SJSA1 (cell line): ENCODE measurements at regions not wholly inside any gene's neighbourhood (a gene's known extent, or its start where the extent isn't known, plus 50 kb on each side); places are given as distances from the start of the nearest gene placed in this dataset.

ENCODE experiments used
- DNase-seq, 2 experiments: peaks; one replicate each; pipeline ENCODE4 v3.0.0-alpha.2; 2015 to 2020; ENCODE audit warnings: low spot score in 2 of 2, low read depth in 1 of 2
- H3K27ac ChIP-seq: fragments of 250-450 bp; sonication (Bioruptor Pico); 2 replicates; pipeline ENCODE4 v1.5.1; 2020; ENCODE audit warnings: mild to moderate bottlenecking, moderate library complexity
- H3K27me3 ChIP-seq: fragments of 250-450 bp; sonication (Bioruptor Pico); replicated peaks from 2 replicates; pipeline ENCODE4 v1.5.1; 2020; ENCODE audit warnings: mild to moderate bottlenecking, moderate library complexity
- H3K36me3 ChIP-seq: fragments of 250-450 bp; sonication (Bioruptor Pico); 2 replicates; pipeline ENCODE4 v1.5.1; 2020; ENCODE audit warnings: mild to moderate bottlenecking
- H3K4me1 ChIP-seq: fragments of 250-450 bp; sonication (Bioruptor Pico); replicated peaks from 2 replicates; pipeline ENCODE4 v1.6.1; 2021; ENCODE audit warnings: mild to moderate bottlenecking
- H3K4me3 ChIP-seq: fragments of 250-450 bp; sonication (Bioruptor Pico); 2 replicates; pipeline ENCODE4 v1.5.1; 2020; ENCODE audit warnings: mild to moderate bottlenecking
- H3K9me3 ChIP-seq: fragments of 250-450 bp; sonication (Bioruptor Pico); replicated peaks from 2 replicates; pipeline ENCODE4 v1.5.1; 2020; ENCODE audit warnings: mild to moderate bottlenecking

- no peaks in the 10 kb centered on the region for H3K9me3 ChIP-seq
- H3K27ac ChIP-seq = no peak overlapping the region
- H3K36me3 ChIP-seq = no peaks in the 10 kb centered on the region
- H3K4me1 ChIP-seq = no peaks in the 10 kb centered on the region
- DNase-seq = no peak
- H3K4me3 ChIP-seq = no peak overlapping the region
- no peaks in the 10 kb centered on the region for H3K27me3 ChIP-seq
These were observed 50.6 kb upstream of the ZNF385D start for GRCh38 chr3:21801631-21802030.

GRCh38 chr3:21803604-21804003 lies 52.6 kb upstream of the ZNF385D start:
- no peaks in the 10 kb centered on the region for H3K27me3 ChIP-seq
- no peak for DNase-seq
- H3K27ac ChIP-seq = no peak overlapping the region
- H3K9me3 ChIP-seq = no peaks in the 10 kb centered on the region
- no peaks in the 10 kb centered on the region for H3K36me3 ChIP-seq
- H3K4me1 ChIP-seq = no peaks in the 10 kb centered on the region
- no peak overlapping the region for H3K4me3 ChIP-seq

GRCh38 chr3:21804330-21804729 lies 53.3 kb upstream of the ZNF385D start:
- Histone ChIP-seq H3K27ac (no peak overlapping the region), H3K36me3 (no peaks in the 10 kb centered on the region), H3K4me1 (no peaks in the 10 kb centered on the region), H3K9me3 (no peaks in the 10 kb centered on the region), H3K4me3 (no peak overlapping the region), H3K27me3 (no peaks in the 10 kb centered on the region)
- DNase-seq = no peak

- no peaks in the 10 kb centered on the region for H3K4me1 ChIP-seq
- no peaks in the 10 kb centered on the region for H3K9me3 ChIP-seq
These were observed 55.7 kb upstream of the ZNF385D start for GRCh38 chr3:21806733-21807132.

GRCh38 chr3:21825684-21826083 lies 74.7 kb upstream of the ZNF385D start:
- Histone ChIP-seq H3K27ac (no peak overlapping the region), H3K4me1 (no peaks in the 10 kb centered on the region), H3K4me3 (no peak overlapping the region), H3K27me3 (no peaks in the 10 kb centered on the region), H3K9me3 (no peaks in the 10 kb centered on the region), H3K36me3 (no peaks in the 10 kb centered on the region)
- no peak for DNase-seq

More at GRCh38 chr3:21806733-21807132, 55.7 kb upstream of the ZNF385D start:
- DNase-seq = no peak
- no peak overlapping the region for H3K4me3 ChIP-seq
- H3K36me3 ChIP-seq = no peaks in the 10 kb centered on the region
- H3K27ac ChIP-seq = no peak overlapping the region
- no peaks in the 10 kb centered on the region for H3K27me3 ChIP-seq

- H3K4me3 ChIP-seq = no peak overlapping the region
- no peak for DNase-seq
- H3K36me3 ChIP-seq = no peaks in the 10 kb centered on the region
- H3K9me3 ChIP-seq = no peaks in the 10 kb centered on the region
- H3K4me1 ChIP-seq = no peaks in the 10 kb centered on the region
- no peaks in the 10 kb centered on the region for H3K27me3 ChIP-seq
- no peak overlapping the region for H3K27ac ChIP-seq
These were observed 75.4 kb upstream of the ZNF385D start for GRCh38 chr3:21826416-21826815.

- H3K9me3 ChIP-seq = no peaks in the 10 kb centered on the region
- no peaks in the 10 kb centered on the region for H3K4me1 ChIP-seq
- DNase-seq = no peak
- no peak overlapping the region for H3K4me3 ChIP-seq
- no peaks in the 10 kb centered on the region for H3K27me3 ChIP-seq
- no peak overlapping the region for H3K27ac ChIP-seq
- H3K36me3 ChIP-seq = no peaks in the 10 kb centered on the region
These were observed 79.5 kb upstream of the ZNF385D start for GRCh38 chr3:21830541-21830940.

- Histone ChIP-seq H3K4me1 (no peaks in the 10 kb centered on the region), H3K27ac (no peak overlapping the region)
These were observed 84.3 kb upstream of the ZNF385D start for GRCh38 chr3:21835264-21835663.

GRCh38 chr3:21836227-21836626 lies 85.2 kb upstream of the ZNF385D start:
- H3K4me3 ChIP-seq = no peak overlapping the region
- no peaks in the 10 kb centered on the region for H3K9me3 ChIP-seq
- no peaks in the 10 kb centered on the region for H3K27me3 ChIP-seq
- DNase-seq = no peak
- H3K4me1 ChIP-seq = no peaks in the 10 kb centered on the region
- no peaks in the 10 kb centered on the region for H3K36me3 ChIP-seq
- no peak overlapping the region for H3K27ac ChIP-seq

More at GRCh38 chr3:21835264-21835663, 84.3 kb upstream of the ZNF385D start:
- no peak for DNase-seq
- Histone ChIP-seq H3K27me3 (no peaks in the 10 kb centered on the region), H3K4me3 (no peak overlapping the region), H3K9me3 (no peaks in the 10 kb centered on the region), H3K36me3 (no peaks in the 10 kb centered on the region)

- no peaks in the 10 kb centered on the region; the same call in 1 of the 2 replicates for H3K9me3 ChIP-seq
- no peaks in the 10 kb centered on the region for H3K4me1 ChIP-seq
- no peak for DNase-seq
- H3K27me3 ChIP-seq = no peaks in the 10 kb centered on the region
- H3K4me3 ChIP-seq = no peak overlapping the region
- H3K36me3 ChIP-seq = no peaks in the 10 kb centered on the region
- no peak overlapping the region for H3K27ac ChIP-seq
These were observed 88.2 kb upstream of the ZNF385D start for GRCh38 chr3:21839176-21839575.

GRCh38 chr3:21839592-21839991 lies 88.6 kb upstream of the ZNF385D start:
- Histone ChIP-seq H3K36me3 (no peaks in the 10 kb centered on the region), H3K9me3 (no peaks in the 10 kb centered on the region; the same call in 1 of the 2 replicates), H3K4me3 (no peak overlapping the region), H3K4me1 (no peaks in the 10 kb centered on the region), H3K27ac (no peak overlapping the region), H3K27me3 (no peaks in the 10 kb centered on the region)
- no peak for DNase-seq

- Histone ChIP-seq H3K9me3 (no peaks in the 10 kb centered on the region; the same call in 1 of the 2 replicates), H3K4me3 (no peak overlapping the region), H3K27ac (no peak overlapping the region), H3K27me3 (no peaks in the 10 kb centered on the region), H3K36me3 (no peaks in the 10 kb centered on the region), H3K4me1 (no peaks in the 10 kb centered on the region)
- no peak for DNase-seq
These were observed 96.0 kb upstream of the ZNF385D start for GRCh38 chr3:21847005-21847404.

GRCh38 chr3:21859124-21860081 lies 108.4 kb upstream of the ZNF385D start:
- no peaks in the 10 kb centered on the region for H3K9me3 ChIP-seq
- no peak for DNase-seq
- no peak overlapping the region for H3K27ac ChIP-seq
- H3K4me1 ChIP-seq = no peaks in the 10 kb centered on the region
- H3K36me3 ChIP-seq = no peaks in the 10 kb centered on the region
- H3K27me3 ChIP-seq = no peaks in the 10 kb centered on the region
- H3K4me3 ChIP-seq = no peak overlapping the region

GRCh38 chr3:21860082-21860475 lies 109.1 kb upstream of the ZNF385D start:
- Histone ChIP-seq H3K4me3 (no peak overlapping the region), H3K27ac (no peak overlapping the region), H3K36me3 (no peaks in the 10 kb centered on the region), H3K9me3 (no peaks in the 10 kb centered on the region), H3K4me1 (no peaks in the 10 kb centered on the region), H3K27me3 (no peaks in the 10 kb centered on the region)
- no peak for DNase-seq
